ENCODE measurements at regions not wholly inside any gene's neighbourhood (a gene's known extent, or its start where the extent isn't known, plus 50 kb on each side); places are given as distances from the start of the nearest gene placed in this dataset.
"Not testable (repeated sequence)": the region's sequence is repeated elsewhere in the genome, so short reads cannot be mapped to it uniquely, and the experiment has no call there.

GRCh38 chr6:114651611-114652010 is 308.8 kb upstream of the HS3ST5 start:
- no peak for DNase-seq (ENCODE audit: low read depth)

- DNase-seq (ENCODE audit: low read depth), result no peak
Observed at GRCh38 chr6:114650891-114651290, 308.1 kb upstream of the HS3ST5 start.

GRCh38 chr6:114649298-114649697 is 306.5 kb upstream of the HS3ST5 start:
- no peak for DNase-seq (ENCODE audit: low read depth)

- DNase-seq (ENCODE audit: low read depth), result no peak
Observed at GRCh38 chr6:114648847-114649246, 306.0 kb upstream of the HS3ST5 start.

GRCh38 chr6:114638341-114638740 is 295.5 kb upstream of the HS3ST5 start:
- DNase-seq (ENCODE audit: low read depth), result no peak

GRCh38 chr6:114634016-114634415 is 291.2 kb upstream of the HS3ST5 start:
- no peak for DNase-seq (ENCODE audit: low read depth)

GRCh38 chr6:114626226-114626625 is 283.4 kb upstream of the HS3ST5 start:
- DNase-seq (ENCODE audit: low read depth), result not testable (repeated sequence)

GRCh38 chr6:114619621-114620200 is 276.9 kb upstream of the HS3ST5 start:
- no peak for DNase-seq (ENCODE audit: low read depth)

- no peak for DNase-seq (ENCODE audit: low read depth)
Observed at GRCh38 chr6:114611696-114612095, 268.9 kb upstream of the HS3ST5 start.

GRCh38 chr6:114608091-114608490 is 265.3 kb upstream of the HS3ST5 start:
- DNase-seq (ENCODE audit: low read depth), result no peak

GRCh38 chr6:114605656-114606055 is 262.8 kb upstream of the HS3ST5 start:
- no peak for DNase-seq (ENCODE audit: low read depth)

GRCh38 chr6:114600381-114600780 is 257.6 kb upstream of the HS3ST5 start:
- DNase-seq (ENCODE audit: low read depth), result no peak

- no peak for DNase-seq (ENCODE audit: low read depth)
Observed at GRCh38 chr6:114595591-114595990, 252.8 kb upstream of the HS3ST5 start.

- DNase-seq (ENCODE audit: low read depth), result no peak
Observed at GRCh38 chr6:114595186-114595585, 252.4 kb upstream of the HS3ST5 start.

- DNase-seq (ENCODE audit: low read depth), result peak; percentile 2
Observed at GRCh38 chr6:114592506-114592905, 249.7 kb upstream of the HS3ST5 start.

GRCh38 chr6:114588726-114589125 is 245.9 kb upstream of the HS3ST5 start:
- DNase-seq (ENCODE audit: low read depth), result no peak

- no peak for DNase-seq (ENCODE audit: low read depth)
Observed at GRCh38 chr6:114586298-114586697, 243.5 kb upstream of the HS3ST5 start.

GRCh38 chr6:114581293-114581692 is 238.5 kb upstream of the HS3ST5 start:
- DNase-seq (ENCODE audit: low read depth), result no peak

GRCh38 chr6:114580882-114581281 is 238.1 kb upstream of the HS3ST5 start:
- DNase-seq (ENCODE audit: low read depth), result no peak

GRCh38 chr6:114579486-114579885 is 236.7 kb upstream of the HS3ST5 start:
- no peak for DNase-seq (ENCODE audit: low read depth)

- no peak for DNase-seq (ENCODE audit: low read depth)
Observed at GRCh38 chr6:114577109-114577508, 234.3 kb upstream of the HS3ST5 start.

- no peak for DNase-seq (ENCODE audit: low read depth)
Observed at GRCh38 chr6:114576330-114576729, 233.5 kb upstream of the HS3ST5 start.

- DNase-seq (ENCODE audit: low read depth), result no peak
Observed at GRCh38 chr6:114569669-114570068, 226.8 kb upstream of the HS3ST5 start.

- DNase-seq (ENCODE audit: low read depth), result no peak
Observed at GRCh38 chr6:114564302-114564933, 221.6 kb upstream of the HS3ST5 start.
